ENCODE measurements at regions not wholly inside any gene's neighbourhood (a gene's known extent, or its start where the extent isn't known, plus 50 kb on each side); places are given as distances from the start of the nearest gene placed in this dataset.

DNA sequence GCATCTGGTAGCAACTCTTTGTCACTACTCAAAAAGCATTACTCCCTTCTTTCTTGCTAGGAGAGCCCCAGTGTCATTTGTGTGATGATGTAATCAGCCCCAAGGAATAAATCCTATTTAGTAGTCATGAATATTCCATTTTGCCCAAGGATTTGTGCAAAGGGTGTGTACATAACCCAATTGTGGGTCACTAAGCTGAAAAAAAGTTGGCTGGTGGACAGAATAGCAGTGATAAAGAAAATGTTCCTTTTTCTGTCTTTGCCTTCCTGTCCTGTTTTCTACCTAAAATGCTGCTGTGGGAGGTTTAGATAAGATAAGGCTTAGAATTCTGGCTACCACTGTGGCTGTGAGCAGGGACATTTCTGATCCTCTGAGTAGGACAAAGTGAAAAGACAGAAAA lies 223.1 kb upstream of the ITGA1 start:
- peaks cover 0 to 4% (median 0%) of the 10 kb centered on the region in 3 experiments for H3K27me3 ChIP-seq (ENCODE audit: control insufficient read depth in 3 of 3, insufficient read depth in 3 of 3, low read depth in 1 of 3, low read length in 3 of 3)
- no peaks in the 10 kb centered on the region for H3K9me3 ChIP-seq (replicated peaks in 1 of 2; ENCODE audit: control insufficient read depth in 2 of 2, insufficient read depth in 1 of 2, low read depth in 1 of 2, low read length in 2 of 2)
- DNase-seq (ENCODE audit: low spot score), result no peak
- no peak overlapping the region for H3K9ac ChIP-seq (ENCODE audit: low read depth, low read length, poor library complexity)
- no peak overlapping the region for H4K91ac ChIP-seq (ENCODE audit: low read depth, low read length, poor library complexity)
- H3K27ac ChIP-seq (replicated peaks; ENCODE audit: low read length), result no peak overlapping the region
- no peak overlapping the region for H2AK5ac ChIP-seq (ENCODE audit: low read depth, low read length)
- no peak overlapping the region for H3K4me2 ChIP-seq (ENCODE audit: insufficient read depth, low read length, poor library complexity, severe bottlenecking)
- H3K18ac ChIP-seq (ENCODE audit: low read length), result no peak overlapping the region
- no peak overlapping the region for H2AFZ ChIP-seq (ENCODE audit: low read length)
- no peaks in the 10 kb centered on the region for H3K4me1 ChIP-seq (ENCODE audit: control insufficient read depth in 2 of 2, insufficient read depth in 1 of 2, low read depth in 1 of 2, low read length in 2 of 2)
- no peak overlapping the region for H3K4me3 ChIP-seq (ENCODE audit: low read length in 2 of 2)
- H2BK15ac ChIP-seq (ENCODE audit: low read length), result no peak overlapping the region
- no peak overlapping the region for H3K23ac ChIP-seq (ENCODE audit: low read depth, low read length, poor library complexity)
- H4K8ac ChIP-seq (ENCODE audit: low read depth, low read length), result no peak overlapping the region
- no peak overlapping the region for H3K14ac ChIP-seq (ENCODE audit: low read length)
- no peaks in the 10 kb centered on the region for H3K79me1 ChIP-seq (ENCODE audit: low read depth, low read length)
- no peak overlapping the region for H2BK12ac ChIP-seq (ENCODE audit: low read length)
- no peak overlapping the region for H2BK5ac ChIP-seq (ENCODE audit: low read length)
- H3K36me3 ChIP-seq (replicated peaks in 1 of 2; ENCODE audit: control insufficient read depth in 2 of 2, insufficient read depth in 2 of 2, low read length in 2 of 2), result no peaks in the 10 kb centered on the region
- no peak overlapping the region for H2BK120ac ChIP-seq (ENCODE audit: low read depth, low read length)
- no peak overlapping the region for H3K4ac ChIP-seq (ENCODE audit: low read length)

DNA sequence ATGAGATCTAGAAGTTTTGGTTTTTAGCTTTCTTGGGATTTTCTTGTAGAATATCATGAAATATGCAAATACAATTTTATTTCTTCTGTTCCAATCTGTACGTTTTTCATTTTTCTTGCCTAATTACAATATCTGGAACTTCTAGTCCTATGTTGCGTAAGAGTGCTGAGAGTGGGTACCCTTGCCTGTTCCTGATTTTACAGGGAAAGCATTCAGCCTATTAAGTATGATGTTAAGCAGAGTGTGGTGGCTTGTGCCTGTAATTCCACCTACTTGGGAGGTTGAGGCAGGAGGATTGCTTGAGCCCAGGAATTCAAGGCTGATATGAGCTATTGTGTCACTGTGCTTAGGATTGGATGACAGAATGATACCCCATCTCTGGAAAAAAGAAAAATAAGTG lies 210.2 kb upstream of the ITGA1 start:
- Histone ChIP-seq H3K9ac (ENCODE audit: low read depth, low read length, poor library complexity) (no peak overlapping the region), H3K4ac (ENCODE audit: low read length) (no peak overlapping the region), H3K27me3 (ENCODE audit: control insufficient read depth in 3 of 3, insufficient read depth in 3 of 3, low read depth in 1 of 3, low read length in 3 of 3) (peaks cover 0 to 4% (median 0%) of the 10 kb centered on the region in 3 experiments), H4K8ac (ENCODE audit: low read depth, low read length) (no peak overlapping the region), H3K9me3 (replicated peaks in 1 of 2; ENCODE audit: control insufficient read depth in 2 of 2, insufficient read depth in 1 of 2, low read depth in 1 of 2, low read length in 2 of 2) (no peaks in the 10 kb centered on the region), H2AK5ac (ENCODE audit: low read depth, low read length) (no peak overlapping the region), H2BK5ac (ENCODE audit: low read length) (no peak overlapping the region), H4K91ac (ENCODE audit: low read depth, low read length, poor library complexity) (no peak overlapping the region), H3K36me3 (replicated peaks in 1 of 2; ENCODE audit: control insufficient read depth in 2 of 2, insufficient read depth in 2 of 2, low read length in 2 of 2) (no peaks in the 10 kb centered on the region), H3K23ac (ENCODE audit: low read depth, low read length, poor library complexity) (no peak overlapping the region), H3K4me3 (ENCODE audit: low read length in 2 of 2) (no peak overlapping the region), H3K14ac (ENCODE audit: low read length) (no peak overlapping the region), H2BK15ac (ENCODE audit: low read length) (no peak overlapping the region), H3K18ac (ENCODE audit: low read length) (no peak overlapping the region), H2AFZ (ENCODE audit: low read length) (no peak overlapping the region), H3K79me1 (ENCODE audit: low read depth, low read length) (no peaks in the 10 kb centered on the region), H3K4me1 (ENCODE audit: control insufficient read depth in 2 of 2, insufficient read depth in 1 of 2, low read depth in 1 of 2, low read length in 2 of 2) (no peaks in the 10 kb centered on the region), H2BK12ac (ENCODE audit: low read length) (no peak overlapping the region), H2BK120ac (ENCODE audit: low read depth, low read length) (no peak overlapping the region), H3K4me2 (ENCODE audit: insufficient read depth, low read length, poor library complexity, severe bottlenecking) (no peak overlapping the region), H3K27ac (replicated peaks; ENCODE audit: low read length) (no peak overlapping the region)
- no CpG with 5 or more reads among the region's 2 CpGs for WGBS, 2 donors (ENCODE audit: extremely low coverage in 2 of 2, insufficient read length in 2 of 2, insufficient replicate concordance in 1 of 2)
- no peak for DNase-seq (ENCODE audit: low spot score)

DNA sequence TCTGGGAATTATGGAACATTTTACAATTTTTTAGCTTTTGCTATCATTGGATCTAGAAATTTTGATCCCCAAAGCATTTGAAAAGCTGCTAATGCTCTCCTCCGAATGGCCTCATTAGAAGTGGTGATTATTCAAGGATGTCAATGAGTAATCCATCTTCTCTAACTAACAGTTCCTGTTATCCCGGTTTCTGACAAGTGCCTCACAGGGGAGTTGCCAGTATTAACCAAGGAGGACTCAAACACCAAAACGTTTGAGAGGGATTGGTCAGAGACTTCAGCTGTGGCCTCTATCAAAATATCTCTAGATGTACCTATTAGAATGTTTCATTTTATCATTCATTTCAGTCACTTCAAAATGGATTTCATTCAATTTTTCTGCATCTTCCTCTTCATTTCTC lies 208.3 kb upstream of the ITGA1 start:
- Histone ChIP-seq H3K9me3 (replicated peaks in 1 of 2; ENCODE audit: control insufficient read depth in 2 of 2, insufficient read depth in 1 of 2, low read depth in 1 of 2, low read length in 2 of 2) (no peaks in the 10 kb centered on the region), H4K91ac (ENCODE audit: low read depth, low read length, poor library complexity) (no peak overlapping the region), H3K18ac (ENCODE audit: low read length) (no peak overlapping the region), H2BK12ac (ENCODE audit: low read length) (no peak overlapping the region), H3K4me1 (ENCODE audit: control insufficient read depth in 2 of 2, insufficient read depth in 1 of 2, low read depth in 1 of 2, low read length in 2 of 2) (no peaks in the 10 kb centered on the region), H2AK5ac (ENCODE audit: low read depth, low read length) (no peak overlapping the region), H2BK15ac (ENCODE audit: low read length) (no peak overlapping the region), H2BK5ac (ENCODE audit: low read length) (no peak overlapping the region), H3K4me3 (ENCODE audit: low read length in 2 of 2) (no peak overlapping the region), H3K79me1 (ENCODE audit: low read depth, low read length) (no peaks in the 10 kb centered on the region), H3K4ac (ENCODE audit: low read length) (no peak overlapping the region), H3K9ac (ENCODE audit: low read depth, low read length, poor library complexity) (no peak overlapping the region), H3K36me3 (replicated peaks in 1 of 2; ENCODE audit: control insufficient read depth in 2 of 2, insufficient read depth in 2 of 2, low read length in 2 of 2) (no peaks in the 10 kb centered on the region), H3K23ac (ENCODE audit: low read depth, low read length, poor library complexity) (no peak overlapping the region), H2AFZ (ENCODE audit: low read length) (no peak overlapping the region), H3K27ac (replicated peaks; ENCODE audit: low read length) (no peak overlapping the region), H4K8ac (ENCODE audit: low read depth, low read length) (no peak overlapping the region), H3K4me2 (ENCODE audit: insufficient read depth, low read length, poor library complexity, severe bottlenecking) (no peak overlapping the region), H3K14ac (ENCODE audit: low read length) (no peak overlapping the region), H3K27me3 (ENCODE audit: control insufficient read depth in 3 of 3, insufficient read depth in 3 of 3, low read depth in 1 of 3, low read length in 3 of 3) (no peaks in the 10 kb centered on the region), H2BK120ac (ENCODE audit: low read depth, low read length) (no peak overlapping the region)
- DNase-seq (ENCODE audit: low spot score), result no peak
- no CpG with 5 or more reads among the region's 3 CpGs for WGBS, 2 donors (ENCODE audit: extremely low coverage in 2 of 2, insufficient read length in 2 of 2, insufficient replicate concordance in 1 of 2)

DNA sequence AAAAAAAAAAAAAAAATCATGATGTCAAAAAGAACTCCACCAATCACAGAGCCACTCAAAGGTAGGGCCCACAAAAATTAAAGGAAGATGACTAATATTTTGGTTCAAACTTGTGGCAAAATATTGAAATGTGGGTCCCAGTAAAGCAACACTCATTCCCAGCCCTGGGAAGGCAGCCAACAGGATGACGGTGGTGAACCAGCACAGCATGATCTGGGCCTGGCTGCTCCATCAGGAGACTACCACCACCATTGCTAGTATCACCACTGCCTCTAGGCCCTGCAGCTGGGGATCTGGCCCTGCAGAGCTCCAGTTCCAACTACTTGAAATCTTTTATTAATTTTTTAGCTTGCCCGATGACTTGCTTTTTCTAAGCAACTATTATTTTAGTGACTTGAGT lies 206.8 kb upstream of the ITGA1 start:
- Histone ChIP-seq H3K4ac (ENCODE audit: low read length) (no peak overlapping the region), H3K18ac (ENCODE audit: low read length) (no peak overlapping the region), H2AFZ (ENCODE audit: low read length) (no peak overlapping the region), H3K79me1 (ENCODE audit: low read depth, low read length) (no peaks in the 10 kb centered on the region), H2AK5ac (ENCODE audit: low read depth, low read length) (no peak overlapping the region), H3K4me1 (ENCODE audit: control insufficient read depth in 2 of 2, insufficient read depth in 1 of 2, low read depth in 1 of 2, low read length in 2 of 2) (no peaks in the 10 kb centered on the region), H2BK120ac (ENCODE audit: low read depth, low read length) (no peak overlapping the region), H4K8ac (ENCODE audit: low read depth, low read length) (no peak overlapping the region), H3K4me3 (ENCODE audit: low read length in 2 of 2) (no peak overlapping the region), H3K4me2 (ENCODE audit: insufficient read depth, low read length, poor library complexity, severe bottlenecking) (no peak overlapping the region), H2BK15ac (ENCODE audit: low read length) (no peak overlapping the region), H4K91ac (ENCODE audit: low read depth, low read length, poor library complexity) (no peak overlapping the region), H3K9ac (ENCODE audit: low read depth, low read length, poor library complexity) (no peak overlapping the region), H3K36me3 (replicated peaks in 1 of 2; ENCODE audit: control insufficient read depth in 2 of 2, insufficient read depth in 2 of 2, low read length in 2 of 2) (no peaks in the 10 kb centered on the region), H3K27ac (replicated peaks; ENCODE audit: low read length) (no peak overlapping the region), H3K14ac (ENCODE audit: low read length) (no peak overlapping the region), H3K9me3 (replicated peaks in 1 of 2; ENCODE audit: control insufficient read depth in 2 of 2, insufficient read depth in 1 of 2, low read depth in 1 of 2, low read length in 2 of 2) (no peaks in the 10 kb centered on the region), H3K27me3 (ENCODE audit: control insufficient read depth in 3 of 3, insufficient read depth in 3 of 3, low read depth in 1 of 3, low read length in 3 of 3) (no peaks in the 10 kb centered on the region), H2BK5ac (ENCODE audit: low read length) (no peak overlapping the region), H2BK12ac (ENCODE audit: low read length) (no peak overlapping the region), H3K23ac (ENCODE audit: low read depth, low read length, poor library complexity) (no peak overlapping the region)
- DNase-seq (ENCODE audit: low spot score), result no peak
- no CpG with 5 or more reads among the region's 2 CpGs for WGBS, 2 donors (ENCODE audit: extremely low coverage in 2 of 2, insufficient read length in 2 of 2, insufficient replicate concordance in 1 of 2)
